Neutrophil (primary cell): ENCODE measurements at regions not wholly inside any gene's neighbourhood (a gene's known extent, or its start where the extent isn't known, plus 50 kb on each side); places are given as distances from the start of the nearest gene placed in this dataset.

Source experiments
- H3K27ac ChIP-seq: fragments of 200-600 bp; sonication (generic); 2 replicates; pipeline ENCODE4 v1.5.1; 2016; ENCODE audit warnings: mild to moderate bottlenecking, moderate library complexity
- H3K27me3 ChIP-seq: fragments of 200-600 bp; sonication (generic); 2 replicates; pipeline ENCODE4 v1.6.0; 2016; ENCODE audit warnings: mild to moderate bottlenecking
- H3K36me3 ChIP-seq: fragments of 200-600 bp; sonication (generic); 2 replicates; pipeline ENCODE4 v1.5.1; 2017
- H3K4me1 ChIP-seq, 2 experiments: fragments of 200-600 bp in 1 of 2; sonication (generic) in 1 of 2; 1 replicate in 1 of 2; 2 replicates in 1 of 2; pipeline versions ENCODE4 v1.5.1 to v1.6.1; 2013 to 2016; ENCODE audit warnings: low read depth in 1 of 2, low read length in 1 of 2, mild to moderate bottlenecking in 1 of 2, moderate library complexity in 1 of 2; ENCODE audit not compliant: control insufficient read depth in 1 of 2, insufficient read depth in 1 of 2
- H3K4me3 ChIP-seq, 2 experiments: fragments of 200-600 bp in 1 of 2; sonication (generic) in 1 of 2; 1 replicate in 1 of 2; 2 replicates in 1 of 2; pipeline ENCODE4 v1.5.1; 2013 to 2016; ENCODE audit warnings: low read depth in 1 of 2, low read length in 1 of 2, mild to moderate bottlenecking in 1 of 2, moderate library complexity in 1 of 2
- H3K9me3 ChIP-seq: fragments of 200-600 bp; sonication (generic); 2 replicates; pipeline ENCODE4 v1.5.1; 2016
- TF ChIP-seq, protein P1 (sequence below): fragments of 200-600 bp; sonication (generic); IDR thresholded peaks from 2 replicates; pipeline ENCODE4 v1.5.1; 2016; ENCODE audit warnings: antibody characterized with exemption

- Histone ChIP-seq H3K27me3 (no peaks in the 10 kb centered on the region), H3K27ac (no peak overlapping the region), H3K4me1 (no peaks in the 10 kb centered on the region), H3K9me3 (no peaks in the 10 kb centered on the region), H3K36me3 (no peaks in the 10 kb centered on the region), H3K4me3 (no peak overlapping the region)
- TF ChIP-seq, protein P1, sequence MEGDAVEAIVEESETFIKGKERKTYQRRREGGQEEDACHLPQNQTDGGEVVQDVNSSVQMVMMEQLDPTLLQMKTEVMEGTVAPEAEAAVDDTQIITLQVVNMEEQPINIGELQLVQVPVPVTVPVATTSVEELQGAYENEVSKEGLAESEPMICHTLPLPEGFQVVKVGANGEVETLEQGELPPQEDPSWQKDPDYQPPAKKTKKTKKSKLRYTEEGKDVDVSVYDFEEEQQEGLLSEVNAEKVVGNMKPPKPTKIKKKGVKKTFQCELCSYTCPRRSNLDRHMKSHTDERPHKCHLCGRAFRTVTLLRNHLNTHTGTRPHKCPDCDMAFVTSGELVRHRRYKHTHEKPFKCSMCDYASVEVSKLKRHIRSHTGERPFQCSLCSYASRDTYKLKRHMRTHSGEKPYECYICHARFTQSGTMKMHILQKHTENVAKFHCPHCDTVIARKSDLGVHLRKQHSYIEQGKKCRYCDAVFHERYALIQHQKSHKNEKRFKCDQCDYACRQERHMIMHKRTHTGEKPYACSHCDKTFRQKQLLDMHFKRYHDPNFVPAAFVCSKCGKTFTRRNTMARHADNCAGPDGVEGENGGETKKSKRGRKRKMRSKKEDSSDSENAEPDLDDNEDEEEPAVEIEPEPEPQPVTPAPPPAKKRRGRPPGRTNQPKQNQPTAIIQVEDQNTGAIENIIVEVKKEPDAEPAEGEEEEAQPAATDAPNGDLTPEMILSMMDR: no peak
Measured at GRCh38 chr16:10333321-10334032, 52.4 kb upstream of the ATF7IP2 start.

DNA sequence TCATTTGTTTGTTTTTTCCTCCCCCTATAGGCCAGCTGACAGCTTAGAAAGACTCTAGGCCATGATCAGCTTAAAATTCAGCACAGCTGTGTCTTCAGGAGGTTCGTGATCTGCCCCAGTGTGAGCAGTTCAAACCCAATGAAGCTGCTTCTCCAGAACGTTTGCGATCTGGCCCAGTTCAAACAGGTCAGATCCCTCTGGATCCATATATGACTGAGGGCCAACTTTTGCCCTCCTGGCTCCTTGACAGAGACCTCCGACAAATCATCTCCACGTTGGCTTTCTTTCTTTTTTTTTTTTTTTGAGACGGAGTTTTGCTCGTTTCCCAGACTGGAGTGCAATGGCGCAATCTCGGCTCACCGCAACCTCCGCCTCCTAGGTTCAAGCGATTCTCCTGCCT is 50.2 kb upstream of the ATF7IP2 start:
- Histone ChIP-seq H3K4me1 (no peaks in the 10 kb centered on the region), H3K27me3 (no peaks in the 10 kb centered on the region), H3K4me3 (no peak overlapping the region), H3K27ac (no peak overlapping the region), H3K9me3 (peaks cover 5% of the 10 kb centered on the region), H3K36me3 (no peaks in the 10 kb centered on the region)
- TF ChIP-seq, protein P1: no peak
